SU-DHL-6 (cell line): ENCODE measurements at regions not wholly inside any gene's neighbourhood (a gene's known extent, or its start where the extent isn't known, plus 50 kb on each side); places are given as distances from the start of the nearest gene placed in this dataset.
"Not testable (repeated sequence)": the region's sequence is repeated elsewhere in the genome, so short reads cannot be mapped to it uniquely, and the experiment has no call there.

ENCODE experiments used
- CTCF ChIP-seq: fragments of 200-600 bp; sonication (generic); IDR thresholded peaks from one replicate; pipeline ENCODE4 v1.5.1; 2017; ENCODE audit warnings: antibody characterized with exemption, mild to moderate bottlenecking, low read length, moderate library complexity; ENCODE audit not compliant: insufficient read depth, poor library complexity, severe bottlenecking
- EZH2phosphoT487 ChIP-seq: fragments of 200-600 bp; sonication (generic), shearing (Covaris generic); conservative IDR thresholded peaks from 2 replicates; pipeline ENCODE4 v1.6.1; 2018; ENCODE audit warnings: mild to moderate bottlenecking, antibody characterized with exemption, low read length, moderate library complexity, mixed read lengths

GRCh38 chr3:75502171-75502570, 162.0 kb upstream of the FRG2C start:
- TF ChIP-seq CTCF, EZH2phosphoT487: not testable (repeated sequence)
